Mucosa of descending colon (tissue), 3 donors: ENCODE measurements at regions not wholly inside any gene's neighbourhood (a gene's known extent, or its start where the extent isn't known, plus 50 kb on each side); places are given as distances from the start of the nearest gene placed in this dataset.

Experiments used
- ATAC-seq: fragments of 200-7000 bp; cut with Tn5 transposase; one replicate; pipeline ENCODE4 v1.9.1; 2020; ENCODE audit warnings: mild to moderate bottlenecking, moderate library complexity
- DNase-seq, 3 donors: peaks; one replicate each; pipeline ENCODE4 v3.0.0-alpha.2; 2020
- H3K36me3 ChIP-seq: fragments of 200-600 bp; one replicate; pipeline ENCODE4 v1.8.0; 2021; ENCODE audit warnings: low read depth, mild to moderate bottlenecking
- H3K4me1 ChIP-seq: fragments of 200-600 bp; one replicate; pipeline ENCODE4 v1.8.0; 2021; ENCODE audit warnings: low read depth, mild to moderate bottlenecking
- H3K4me3 ChIP-seq: fragments of 200-600 bp; one replicate; pipeline ENCODE4 v1.8.0; 2021; ENCODE audit warnings: mild to moderate bottlenecking
- H3K9me3 ChIP-seq: fragments of 200-600 bp; one replicate; pipeline ENCODE4 v1.8.0; 2021; ENCODE audit warnings: mild to moderate bottlenecking
- intact Hi-C, 2 donors: fragments of 100-400 bp; cut with DNase I in 1 of 2; cut with micrococcal nuclease in 1 of 2; formaldehyde crosslinking; loops; one replicate each; pipeline versions ENCODE4 v1.11.0 to v1.11.1; 2022; cut with DNase I, micrococcal nuclease
- TF ChIP-seq, protein P1 (sequence below): fragments of 200-600 bp; IDR thresholded peaks from one replicate; pipeline ENCODE4 v1.8.0; 2022; ENCODE audit warnings: antibody characterized with exemption, mild to moderate bottlenecking
- donor health status: DM: no; HTN: no; CAD: no; lungs with moderate emphysema.
- donor health status: DM: no; HTN: no; CAD: no.
- donor health status: DM: no; HTN: yes; CAD: no.

DNA sequence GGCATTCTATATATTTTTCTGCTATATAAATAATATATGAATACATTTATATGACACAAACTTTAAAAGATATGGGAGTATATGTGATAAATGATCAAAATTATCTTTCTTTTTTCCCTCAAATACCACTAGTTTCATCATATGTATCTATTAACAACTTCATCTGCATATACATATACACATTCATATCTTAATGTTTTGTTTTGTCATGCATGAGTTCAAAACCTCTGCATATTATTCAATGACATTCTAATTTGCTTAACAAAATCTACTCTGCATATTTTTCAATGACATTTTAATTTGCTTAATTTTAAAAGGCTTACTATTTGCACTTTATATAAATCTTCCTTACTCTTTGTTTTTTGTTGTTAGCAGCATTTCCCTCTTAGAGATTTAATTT, 276.2 kb downstream of the PIK3C3 start:
- intact Hi-C loops: no loop called here

DNA sequence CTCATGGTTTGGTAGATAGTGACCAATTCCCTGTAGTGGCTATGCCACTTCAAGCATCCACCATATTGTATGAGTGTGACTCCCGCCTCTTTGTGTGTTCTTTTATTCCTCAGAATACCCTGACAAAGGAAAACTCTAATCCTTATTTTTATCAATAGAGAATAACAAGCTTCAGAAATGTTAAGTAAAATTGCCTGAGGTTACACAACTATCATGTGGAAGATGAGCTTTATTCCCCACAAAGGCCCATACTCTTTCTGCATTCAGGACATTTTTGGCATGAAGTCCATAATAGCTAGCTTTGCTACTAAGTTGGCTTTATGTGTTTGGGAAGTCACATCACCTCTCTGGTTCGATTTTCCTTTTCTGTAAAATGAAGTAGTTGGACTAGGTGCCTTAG, 276.8 kb downstream of the PIK3C3 start:
- Histone ChIP-seq H3K36me3 (no peaks in the 10 kb centered on the region), H3K4me3 (no peak overlapping the region), H3K4me1 (no peaks in the 10 kb centered on the region), H3K9me3 (no peaks in the 10 kb centered on the region)
- intact Hi-C loops: no loop called here
- ATAC-seq: no peak
- DNase-seq: no peak
- TF ChIP-seq, protein P1, sequence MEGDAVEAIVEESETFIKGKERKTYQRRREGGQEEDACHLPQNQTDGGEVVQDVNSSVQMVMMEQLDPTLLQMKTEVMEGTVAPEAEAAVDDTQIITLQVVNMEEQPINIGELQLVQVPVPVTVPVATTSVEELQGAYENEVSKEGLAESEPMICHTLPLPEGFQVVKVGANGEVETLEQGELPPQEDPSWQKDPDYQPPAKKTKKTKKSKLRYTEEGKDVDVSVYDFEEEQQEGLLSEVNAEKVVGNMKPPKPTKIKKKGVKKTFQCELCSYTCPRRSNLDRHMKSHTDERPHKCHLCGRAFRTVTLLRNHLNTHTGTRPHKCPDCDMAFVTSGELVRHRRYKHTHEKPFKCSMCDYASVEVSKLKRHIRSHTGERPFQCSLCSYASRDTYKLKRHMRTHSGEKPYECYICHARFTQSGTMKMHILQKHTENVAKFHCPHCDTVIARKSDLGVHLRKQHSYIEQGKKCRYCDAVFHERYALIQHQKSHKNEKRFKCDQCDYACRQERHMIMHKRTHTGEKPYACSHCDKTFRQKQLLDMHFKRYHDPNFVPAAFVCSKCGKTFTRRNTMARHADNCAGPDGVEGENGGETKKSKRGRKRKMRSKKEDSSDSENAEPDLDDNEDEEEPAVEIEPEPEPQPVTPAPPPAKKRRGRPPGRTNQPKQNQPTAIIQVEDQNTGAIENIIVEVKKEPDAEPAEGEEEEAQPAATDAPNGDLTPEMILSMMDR: no peak

More for the DNA sequence above, 276.2 kb downstream of the PIK3C3 start:
- Histone ChIP-seq H3K4me3 (no peak overlapping the region), H3K36me3 (no peaks in the 10 kb centered on the region), H3K4me1 (no peaks in the 10 kb centered on the region), H3K9me3 (no peaks in the 10 kb centered on the region)
- DNase-seq (no peak), ATAC-seq (no peak)
- TF ChIP-seq, protein P1: no peak

DNA sequence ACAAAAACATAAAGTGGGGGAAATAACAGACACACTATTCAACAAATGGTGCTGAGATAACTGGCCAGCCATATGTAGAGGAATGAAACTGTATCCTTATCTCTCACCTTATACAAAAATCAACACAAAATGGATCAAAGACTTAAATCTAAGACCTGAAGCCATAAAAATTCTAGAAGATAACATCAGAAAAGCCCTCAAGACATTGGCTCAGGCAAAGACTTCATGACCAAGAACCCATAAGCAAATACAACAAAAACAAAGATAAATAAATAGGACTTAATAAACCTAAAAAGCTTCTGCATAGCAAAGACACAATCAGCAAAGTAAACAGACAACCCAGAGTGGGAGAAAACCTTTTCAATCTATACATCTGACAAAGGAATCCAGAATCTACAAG, 278.9 kb downstream of the PIK3C3 start:
- DNase-seq: no peak
- Histone ChIP-seq H3K4me1 (no peaks in the 10 kb centered on the region), H3K9me3 (no peaks in the 10 kb centered on the region), H3K36me3 (no peaks in the 10 kb centered on the region), H3K4me3 (no peak overlapping the region)
- TF ChIP-seq, protein P1: no peak
- intact Hi-C loops: no loop called here
- ATAC-seq: no peak

DNA sequence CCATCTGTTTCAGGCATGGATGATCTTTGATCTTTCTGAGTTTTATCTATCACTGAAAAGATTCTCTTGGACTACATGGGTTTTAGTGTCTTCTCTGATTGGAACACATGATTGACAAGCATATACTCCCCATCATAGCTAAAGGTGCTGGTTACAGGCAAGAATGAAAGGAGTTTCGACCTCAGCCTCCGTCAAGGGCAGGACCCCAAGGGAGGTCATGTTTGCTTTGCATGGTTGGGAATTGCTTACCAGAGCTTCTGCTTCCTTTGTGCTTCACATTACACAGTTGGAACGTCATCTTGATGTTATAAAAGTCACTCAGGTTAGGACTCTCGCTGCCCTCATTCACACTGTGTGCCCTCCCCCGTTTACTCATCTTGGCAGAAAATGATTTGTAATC, 287.7 kb downstream of the PIK3C3 start:
- intact Hi-C loops: no loop called here
- no peak for DNase-seq
- Histone ChIP-seq H3K36me3 (no peaks in the 10 kb centered on the region), H3K9me3 (no peaks in the 10 kb centered on the region), H3K4me1 (no peaks in the 10 kb centered on the region), H3K4me3 (no peak overlapping the region)
- no peak for ATAC-seq
- TF ChIP-seq, protein P1: no peak

DNA sequence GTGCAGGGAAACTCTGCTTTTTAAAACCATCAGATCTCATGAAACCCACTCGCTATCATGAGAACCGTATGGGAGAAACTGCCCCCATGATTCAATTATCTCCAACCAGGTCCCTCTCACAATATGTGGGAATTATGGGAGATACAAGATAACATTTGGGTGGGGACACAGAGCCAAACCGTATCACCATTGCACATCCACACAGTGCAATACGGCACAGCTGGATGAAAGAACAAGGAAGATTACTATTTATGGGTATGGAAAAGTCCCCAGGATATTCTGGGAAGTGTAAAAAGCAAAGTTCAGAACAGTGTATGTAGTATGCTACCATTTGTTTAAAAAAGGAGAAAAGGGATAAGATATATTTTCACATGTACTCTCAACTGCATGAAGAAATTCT, 290.1 kb downstream of the PIK3C3 start:
- intact Hi-C loops: no loop called here
- DNase-seq: no peak

More for the DNA sequence above, 290.1 kb downstream of the PIK3C3 start:
- H3K9me3 ChIP-seq: no peaks in the 10 kb centered on the region
- H3K4me1 ChIP-seq: no peaks in the 10 kb centered on the region
- H3K4me3 ChIP-seq: no peak overlapping the region
- no peaks in the 10 kb centered on the region for H3K36me3 ChIP-seq
- TF ChIP-seq, protein P1: no peak
- ATAC-seq: no peak
